Glutamatergic neuron (in vitro differentiated cells): ENCODE measurements at regions not wholly inside any gene's neighbourhood (a gene's known extent, or its start where the extent isn't known, plus 50 kb on each side); places are given as distances from the start of the nearest gene placed in this dataset.

Experiments used
- DNase-seq: peaks from one replicate; pipeline ENCODE4 v3.0.0; 2022
- H3K27ac Mint-ChIP-seq: one replicate; pipeline ENCODE4 v1.8.0; 2020; ENCODE audit warnings: mild to moderate bottlenecking, mixed read lengths, inconsistent platforms; ENCODE audit not compliant: unreplicated experiment
- H3K27me3 Mint-ChIP-seq: one replicate; pipeline ENCODE4 v1.8.0; 2020; ENCODE audit warnings: mild to moderate bottlenecking, moderate library complexity, mixed read lengths, inconsistent platforms; ENCODE audit not compliant: unreplicated experiment
- H3K36me3 Mint-ChIP-seq: one replicate; pipeline ENCODE4 v1.8.0; 2020; ENCODE audit warnings: mild to moderate bottlenecking, mixed read lengths, inconsistent platforms; ENCODE audit not compliant: unreplicated experiment
- H3K4me1 Mint-ChIP-seq: one replicate; pipeline ENCODE4 v1.8.0; 2020; ENCODE audit warnings: mild to moderate bottlenecking, low read depth, mixed read lengths, inconsistent platforms; ENCODE audit not compliant: unreplicated experiment
- H3K4me3 Mint-ChIP-seq: one replicate; pipeline ENCODE4 v1.8.0; 2020; ENCODE audit warnings: mild to moderate bottlenecking, mixed read lengths, inconsistent platforms; ENCODE audit not compliant: unreplicated experiment
- H3K9me3 Mint-ChIP-seq: one replicate; pipeline ENCODE4 v1.8.0; 2020; ENCODE audit warnings: mild to moderate bottlenecking, moderate library complexity, mixed read lengths, inconsistent platforms; ENCODE audit not compliant: unreplicated experiment
- TF ChIP-seq, protein P1 (sequence below): fragments of 200-600 bp; sonication (generic); IDR thresholded peaks from one replicate; pipeline ENCODE4 v1.5.0; 2021; ENCODE audit not compliant: partially characterized antibody, unreplicated experiment

- DNase-seq: no peak
Observed at GRCh38 chr12:42809226-42809625, 219.7 kb upstream of the PRICKLE1 start.

GRCh38 chr12:42807766-42808165, 218.2 kb upstream of the PRICKLE1 start:
- DNase-seq: no peak
- TF ChIP-seq, protein P1, sequence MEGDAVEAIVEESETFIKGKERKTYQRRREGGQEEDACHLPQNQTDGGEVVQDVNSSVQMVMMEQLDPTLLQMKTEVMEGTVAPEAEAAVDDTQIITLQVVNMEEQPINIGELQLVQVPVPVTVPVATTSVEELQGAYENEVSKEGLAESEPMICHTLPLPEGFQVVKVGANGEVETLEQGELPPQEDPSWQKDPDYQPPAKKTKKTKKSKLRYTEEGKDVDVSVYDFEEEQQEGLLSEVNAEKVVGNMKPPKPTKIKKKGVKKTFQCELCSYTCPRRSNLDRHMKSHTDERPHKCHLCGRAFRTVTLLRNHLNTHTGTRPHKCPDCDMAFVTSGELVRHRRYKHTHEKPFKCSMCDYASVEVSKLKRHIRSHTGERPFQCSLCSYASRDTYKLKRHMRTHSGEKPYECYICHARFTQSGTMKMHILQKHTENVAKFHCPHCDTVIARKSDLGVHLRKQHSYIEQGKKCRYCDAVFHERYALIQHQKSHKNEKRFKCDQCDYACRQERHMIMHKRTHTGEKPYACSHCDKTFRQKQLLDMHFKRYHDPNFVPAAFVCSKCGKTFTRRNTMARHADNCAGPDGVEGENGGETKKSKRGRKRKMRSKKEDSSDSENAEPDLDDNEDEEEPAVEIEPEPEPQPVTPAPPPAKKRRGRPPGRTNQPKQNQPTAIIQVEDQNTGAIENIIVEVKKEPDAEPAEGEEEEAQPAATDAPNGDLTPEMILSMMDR: no peak
- Mint-ChIP-seq H3K4me3 (no peak overlapping the region), H3K27me3 (no peaks in the 10 kb centered on the region), H3K36me3 (no peaks in the 10 kb centered on the region), H3K27ac (no peak overlapping the region), H3K9me3 (peaks cover 5% of the 10 kb centered on the region), H3K4me1 (no peaks in the 10 kb centered on the region)

More at GRCh38 chr12:42809226-42809625, 219.7 kb upstream of the PRICKLE1 start:
- no peaks in the 10 kb centered on the region for H3K27me3 Mint-ChIP-seq
- H3K4me3 Mint-ChIP-seq: no peak overlapping the region
- H3K27ac Mint-ChIP-seq: no peak overlapping the region
- peaks cover 5% of the 10 kb centered on the region for H3K9me3 Mint-ChIP-seq
- TF ChIP-seq, protein P1: no peak
- H3K36me3 Mint-ChIP-seq: no peaks in the 10 kb centered on the region
- no peaks in the 10 kb centered on the region for H3K4me1 Mint-ChIP-seq

DNA sequence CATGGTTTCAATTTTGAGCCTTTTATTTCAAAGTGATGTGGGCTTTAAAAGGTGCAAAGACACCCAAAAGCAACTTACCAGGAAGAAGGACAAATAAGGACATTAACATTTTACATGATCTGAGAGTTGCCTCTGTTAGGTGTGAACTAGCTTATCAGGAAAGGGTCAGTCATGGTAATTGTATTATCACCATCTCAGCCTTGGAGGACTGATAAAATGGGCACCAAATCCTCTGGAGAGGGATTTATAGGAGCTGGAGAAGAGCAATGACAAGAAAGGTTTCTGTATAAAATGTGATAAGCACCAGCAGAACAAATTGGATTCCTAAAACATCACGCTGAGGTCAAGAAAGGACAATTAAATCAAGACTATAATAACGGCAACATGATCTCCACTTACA, 217.7 kb upstream of the PRICKLE1 start:
- H3K9me3 Mint-ChIP-seq: peaks cover 5% of the 10 kb centered on the region
- no peak overlapping the region for H3K27ac Mint-ChIP-seq
- TF ChIP-seq, protein P1: no peak
- H3K4me1 Mint-ChIP-seq: no peaks in the 10 kb centered on the region
- H3K4me3 Mint-ChIP-seq: no peak overlapping the region
- no peaks in the 10 kb centered on the region for H3K27me3 Mint-ChIP-seq
- no peaks in the 10 kb centered on the region for H3K36me3 Mint-ChIP-seq
- no peak for DNase-seq

DNA sequence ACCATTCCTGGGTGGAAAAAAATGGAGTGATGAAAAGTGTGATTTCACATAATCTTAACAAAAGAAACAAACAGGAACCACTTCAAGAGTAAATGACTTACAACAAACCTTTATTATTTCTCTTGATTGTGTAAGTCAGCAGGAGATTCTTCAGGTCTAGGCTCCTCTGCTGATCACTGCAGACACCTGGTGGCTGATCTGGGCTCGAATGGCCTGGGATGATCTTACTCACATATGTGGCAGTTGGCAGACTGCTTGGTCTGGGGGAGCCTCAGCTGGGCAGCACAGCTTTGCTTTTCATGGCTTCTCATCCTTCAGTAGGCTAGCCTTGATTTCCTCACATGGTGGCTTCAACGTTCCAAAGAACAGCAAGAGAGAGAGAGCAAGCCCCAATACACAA, 215.4 kb upstream of the PRICKLE1 start:
- H3K36me3 Mint-ChIP-seq: no peaks in the 10 kb centered on the region
- H3K9me3 Mint-ChIP-seq: peaks cover 2% of the 10 kb centered on the region
- DNase-seq: no peak
- H3K4me3 Mint-ChIP-seq: no peak overlapping the region
- no peaks in the 10 kb centered on the region for H3K4me1 Mint-ChIP-seq
- no peak overlapping the region for H3K27ac Mint-ChIP-seq
- H3K27me3 Mint-ChIP-seq: no peaks in the 10 kb centered on the region
- TF ChIP-seq, protein P1: no peak

DNA sequence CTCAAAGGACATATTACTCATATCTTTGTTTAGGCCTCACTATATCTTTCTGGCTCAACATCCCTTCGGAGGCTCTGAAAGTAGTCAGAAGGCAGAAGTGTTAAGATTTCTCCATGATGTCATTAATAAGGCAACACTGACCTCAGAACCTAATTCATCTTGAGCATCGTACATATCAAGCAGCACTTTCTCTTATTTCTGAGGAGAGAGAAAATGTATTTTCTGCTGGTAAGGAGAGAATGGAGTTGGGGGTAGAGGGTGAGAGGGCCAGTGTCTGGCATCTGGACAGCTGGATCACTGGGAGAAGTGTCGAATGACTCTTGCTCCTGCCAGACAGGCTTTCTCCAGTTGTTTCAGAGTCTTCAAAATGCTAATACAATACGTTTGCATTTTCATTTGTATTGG, 213.2 kb upstream of the PRICKLE1 start:
- Mint-ChIP-seq H3K36me3 (no peaks in the 10 kb centered on the region), H3K27me3 (no peaks in the 10 kb centered on the region), H3K9me3 (peaks cover 2% of the 10 kb centered on the region), H3K4me1 (no peaks in the 10 kb centered on the region), H3K4me3 (no peak overlapping the region), H3K27ac (no peak overlapping the region)
- TF ChIP-seq, protein P1: no peak
- no peak for DNase-seq
